Stimulated activated naive CD8-positive, alpha-beta T cell treated with anti-CD3 and anti-CD28 coated beads, Interleukin-15, Interleukin-2, amounts not matched to agents 100 ng/mL and 50 ng/mL, for 24 hours (primary cell): ENCODE measurements at regions not wholly inside any gene's neighbourhood (a gene's known extent, or its start where the extent isn't known, plus 50 kb on each side); places are given as distances from the start of the nearest gene placed in this dataset.

Experiments used
- H3K27ac Mint-ChIP-seq: one replicate; pipeline ENCODE4 v1.8.0; 2021; ENCODE audit warnings: mild to moderate bottlenecking, mixed read lengths
- H3K27me3 Mint-ChIP-seq: one replicate; pipeline ENCODE4 v1.8.0; 2021; ENCODE audit warnings: mixed read lengths
- H3K36me3 Mint-ChIP-seq: one replicate; pipeline ENCODE4 v1.8.0; 2021; ENCODE audit warnings: low read depth, mixed read lengths
- H3K4me1 Mint-ChIP-seq: one replicate; pipeline ENCODE4 v1.8.0; 2021; ENCODE audit warnings: low read depth, mixed read lengths
- H3K4me3 Mint-ChIP-seq: one replicate; pipeline ENCODE4 v1.8.0; 2021; ENCODE audit warnings: mild to moderate bottlenecking, mixed read lengths
- H3K9me3 Mint-ChIP-seq: one replicate; pipeline ENCODE4 v1.8.0; 2021; ENCODE audit warnings: mixed read lengths

DNA sequence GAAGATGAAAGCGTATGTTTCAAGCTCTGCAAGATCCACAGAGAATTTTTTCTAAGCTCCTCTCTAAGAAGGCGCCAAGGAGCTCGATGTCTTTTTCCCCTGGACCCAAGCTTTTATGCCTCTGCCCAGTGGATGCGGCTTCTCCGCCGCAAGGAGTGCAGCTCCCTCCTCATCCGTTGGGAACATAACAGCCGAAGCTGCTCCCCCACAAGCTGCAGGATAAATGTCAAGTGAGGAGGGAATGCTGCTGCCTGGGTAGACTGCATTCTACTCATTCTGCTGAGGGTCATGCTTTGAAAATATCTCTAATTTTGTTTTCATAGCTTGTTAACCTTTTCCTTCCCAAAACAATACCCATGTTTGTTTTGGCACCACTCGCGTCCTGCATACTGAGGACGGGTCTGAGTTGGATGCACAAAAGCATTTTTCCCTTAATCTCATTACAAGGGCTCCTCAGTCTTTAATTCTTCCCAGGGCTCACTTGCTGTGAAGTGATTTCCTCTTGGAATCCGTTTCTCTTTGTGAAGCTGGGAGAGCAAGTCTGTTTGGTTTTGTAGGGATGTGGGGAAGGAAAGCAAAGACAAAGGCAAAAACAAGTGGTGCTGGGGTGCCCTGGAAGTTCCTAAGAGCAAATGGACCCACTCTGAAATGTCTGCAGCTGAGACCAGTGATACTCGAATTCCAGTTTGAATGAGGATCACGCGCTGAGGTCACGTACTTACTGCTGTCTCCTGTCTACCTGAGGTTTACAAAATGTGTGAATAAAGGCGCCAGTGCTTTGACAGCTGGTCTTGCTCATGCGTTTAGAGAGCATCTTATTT is 134.0 kb upstream of the IRF2BP2 start:
- Mint-ChIP-seq H3K36me3 (no peaks in the 10 kb centered on the region), H3K27me3 (no peaks in the 10 kb centered on the region), H3K27ac (no peak overlapping the region), H3K9me3 (no peaks in the 10 kb centered on the region), H3K4me3 (no peak overlapping the region), H3K4me1 (no peaks in the 10 kb centered on the region)

DNA sequence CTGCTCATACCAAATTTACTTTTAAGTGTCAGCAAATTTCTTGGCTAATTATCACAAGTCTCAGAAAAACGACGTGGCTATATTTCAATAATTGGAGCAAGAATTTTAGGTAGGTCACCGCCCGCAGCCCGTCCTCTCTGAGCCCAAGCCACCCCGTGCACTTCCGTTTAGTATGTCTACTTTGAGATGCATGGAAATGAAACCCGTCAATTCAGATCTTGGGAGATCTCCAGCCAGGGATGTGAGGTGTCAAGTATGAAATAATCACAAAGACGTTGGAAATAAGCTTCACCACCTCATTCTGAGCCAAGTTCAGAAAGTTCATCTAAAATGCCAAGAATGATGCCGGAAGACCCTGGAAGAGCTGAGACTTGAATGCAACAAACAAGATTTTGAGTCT is 132.6 kb upstream of the IRF2BP2 start:
- Mint-ChIP-seq H3K9me3 (no peaks in the 10 kb centered on the region), H3K36me3 (no peaks in the 10 kb centered on the region), H3K4me3 (no peak overlapping the region), H3K4me1 (no peaks in the 10 kb centered on the region), H3K27ac (no peak overlapping the region), H3K27me3 (no peaks in the 10 kb centered on the region)

DNA sequence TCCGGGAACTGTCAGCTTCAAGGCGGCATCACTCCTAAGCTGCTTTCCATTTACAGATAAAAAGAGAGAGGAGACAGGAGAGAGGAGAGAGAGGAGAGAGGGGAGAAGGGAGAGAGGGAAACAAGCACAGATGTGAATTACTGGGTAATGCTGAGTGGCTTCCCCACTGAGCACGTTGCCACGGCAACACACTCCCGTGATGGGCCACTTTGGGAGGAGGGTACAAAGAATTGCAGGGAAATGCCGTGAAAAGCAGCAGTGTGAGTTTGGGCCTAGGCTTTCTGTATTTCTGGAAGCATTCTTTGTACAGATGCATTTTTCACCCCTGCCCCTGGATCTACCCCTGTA is 128.0 kb upstream of the IRF2BP2 start:
- Mint-ChIP-seq H3K27me3 (no peaks in the 10 kb centered on the region), H3K27ac (no peak overlapping the region), H3K4me1 (peaks cover 7% of the 10 kb centered on the region), H3K9me3 (no peaks in the 10 kb centered on the region), H3K36me3 (no peaks in the 10 kb centered on the region), H3K4me3 (no peak overlapping the region)

DNA sequence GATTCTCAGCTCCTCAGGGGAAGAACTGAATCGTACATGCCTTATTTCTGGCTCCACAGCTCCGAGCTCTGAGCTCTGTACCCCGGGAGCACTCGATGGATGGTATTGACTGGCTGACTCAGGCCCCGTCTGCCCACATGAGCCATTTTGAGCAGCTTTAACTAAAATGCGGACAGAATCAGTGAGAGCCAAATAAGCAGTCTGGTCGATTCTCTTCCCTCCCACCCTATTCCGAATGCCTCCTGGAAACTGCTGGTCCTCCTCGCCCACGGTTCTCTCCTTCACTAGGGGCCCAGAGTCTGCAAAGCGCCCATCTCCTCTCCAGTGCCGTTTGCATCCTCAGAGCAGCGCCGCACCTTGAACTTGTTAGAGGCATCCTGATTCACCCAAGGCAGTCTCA is 125.9 kb upstream of the IRF2BP2 start:
- Mint-ChIP-seq H3K4me3 (no peak overlapping the region), H3K9me3 (no peaks in the 10 kb centered on the region), H3K27ac (no peak overlapping the region), H3K36me3 (no peaks in the 10 kb centered on the region), H3K4me1 (peaks cover 28% of the 10 kb centered on the region), H3K27me3 (no peaks in the 10 kb centered on the region)

DNA sequence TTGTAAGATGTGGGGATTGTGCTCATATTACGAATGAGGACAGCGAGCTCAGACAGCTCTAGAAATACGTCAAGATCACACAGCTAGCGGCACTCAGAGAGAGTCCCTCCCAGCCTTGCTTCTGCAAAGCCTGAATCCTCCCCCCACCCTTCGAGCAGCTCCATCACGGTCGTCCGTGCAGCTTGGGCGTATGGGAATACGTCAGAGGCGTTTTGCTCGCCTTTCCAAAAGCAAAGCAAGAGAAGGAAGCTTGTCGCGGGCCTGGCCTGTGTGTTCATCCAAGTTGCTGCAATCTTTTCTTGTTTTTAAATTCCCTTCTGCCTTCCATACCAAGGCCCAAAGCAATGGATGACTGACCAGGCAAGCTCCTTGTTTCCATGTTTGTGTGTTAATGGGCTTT is 125.5 kb upstream of the IRF2BP2 start:
- Mint-ChIP-seq H3K36me3 (no peaks in the 10 kb centered on the region), H3K4me1 (peaks cover 32% of the 10 kb centered on the region), H3K9me3 (no peaks in the 10 kb centered on the region), H3K27me3 (no peaks in the 10 kb centered on the region), H3K4me3 (no peak overlapping the region), H3K27ac (no peak overlapping the region)

DNA sequence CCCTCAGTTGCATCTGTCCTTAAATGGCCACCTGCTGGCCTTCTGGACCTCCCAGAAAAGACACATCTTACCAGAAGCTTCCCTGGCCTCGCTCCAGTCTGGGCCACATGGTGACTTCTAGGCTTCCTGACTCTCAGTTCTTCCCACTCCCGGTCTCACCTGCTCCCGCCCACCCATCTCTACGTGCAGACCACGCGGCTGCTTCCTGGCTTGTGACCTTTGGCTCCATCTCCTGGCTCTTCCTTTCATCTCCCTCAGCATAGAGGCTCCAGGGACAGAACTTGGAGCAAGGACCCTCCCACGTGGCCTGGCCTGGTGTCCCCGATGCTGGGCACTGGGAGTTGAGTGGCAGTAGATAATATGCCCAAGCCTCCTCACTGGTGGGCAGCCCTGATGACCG is 124.9 kb upstream of the IRF2BP2 start:
- Mint-ChIP-seq H3K27ac (no peak overlapping the region), H3K4me3 (no peak overlapping the region), H3K36me3 (no peaks in the 10 kb centered on the region), H3K27me3 (no peaks in the 10 kb centered on the region), H3K4me1 (peaks cover 38% of the 10 kb centered on the region), H3K9me3 (no peaks in the 10 kb centered on the region)

DNA sequence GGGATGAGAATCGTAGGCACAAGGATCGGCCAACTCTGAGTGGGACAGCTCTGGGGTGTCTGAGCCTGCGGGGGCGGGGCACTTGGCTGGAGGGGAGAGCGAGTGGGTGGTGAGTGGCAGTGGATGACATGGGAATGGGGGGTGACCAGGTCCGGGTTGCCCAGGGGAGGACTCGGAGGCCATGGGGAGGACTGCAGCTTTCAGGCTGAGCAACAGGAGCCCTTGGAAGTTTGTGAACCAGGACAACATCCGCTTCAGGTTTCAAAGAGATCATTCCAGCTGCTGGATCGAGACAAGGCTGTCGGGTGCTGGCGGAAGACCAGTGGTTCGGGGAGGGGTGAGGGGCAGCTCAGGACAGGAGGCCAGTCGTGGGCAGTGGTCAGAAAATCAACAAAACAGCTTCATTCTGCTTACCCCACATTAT is 124.4 kb upstream of the IRF2BP2 start:
- H3K9me3 Mint-ChIP-seq: no peaks in the 10 kb centered on the region
- H3K27ac Mint-ChIP-seq: no peak overlapping the region
- H3K36me3 Mint-ChIP-seq: no peaks in the 10 kb centered on the region
- no peak overlapping the region for H3K4me3 Mint-ChIP-seq
- H3K4me1 Mint-ChIP-seq: peaks cover 43% of the 10 kb centered on the region
- no peaks in the 10 kb centered on the region for H3K27me3 Mint-ChIP-seq

DNA sequence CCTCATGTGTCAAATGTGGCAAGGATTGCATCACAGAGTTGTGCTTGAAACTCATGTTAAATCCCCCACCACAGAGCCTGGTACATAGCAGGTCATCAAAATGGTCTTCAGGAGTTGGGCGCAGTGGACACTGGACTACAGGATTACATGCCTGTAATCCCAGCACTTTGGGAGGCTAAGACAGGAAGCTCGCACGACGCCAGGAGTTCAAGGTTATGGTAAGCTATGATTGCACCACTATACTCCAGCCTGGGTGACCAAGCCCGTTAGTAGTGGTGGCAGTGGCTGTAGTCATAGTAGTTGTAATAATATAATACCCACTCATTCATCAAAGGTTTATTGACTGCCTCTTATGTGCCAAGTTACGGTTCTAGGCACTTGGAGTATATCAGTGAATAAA is 123.4 kb upstream of the IRF2BP2 start:
- Mint-ChIP-seq H3K9me3 (no peaks in the 10 kb centered on the region), H3K4me1 (peaks cover 51% of the 10 kb centered on the region), H3K27ac (no peak overlapping the region), H3K4me3 (no peak overlapping the region), H3K27me3 (no peaks in the 10 kb centered on the region), H3K36me3 (no peaks in the 10 kb centered on the region)

DNA sequence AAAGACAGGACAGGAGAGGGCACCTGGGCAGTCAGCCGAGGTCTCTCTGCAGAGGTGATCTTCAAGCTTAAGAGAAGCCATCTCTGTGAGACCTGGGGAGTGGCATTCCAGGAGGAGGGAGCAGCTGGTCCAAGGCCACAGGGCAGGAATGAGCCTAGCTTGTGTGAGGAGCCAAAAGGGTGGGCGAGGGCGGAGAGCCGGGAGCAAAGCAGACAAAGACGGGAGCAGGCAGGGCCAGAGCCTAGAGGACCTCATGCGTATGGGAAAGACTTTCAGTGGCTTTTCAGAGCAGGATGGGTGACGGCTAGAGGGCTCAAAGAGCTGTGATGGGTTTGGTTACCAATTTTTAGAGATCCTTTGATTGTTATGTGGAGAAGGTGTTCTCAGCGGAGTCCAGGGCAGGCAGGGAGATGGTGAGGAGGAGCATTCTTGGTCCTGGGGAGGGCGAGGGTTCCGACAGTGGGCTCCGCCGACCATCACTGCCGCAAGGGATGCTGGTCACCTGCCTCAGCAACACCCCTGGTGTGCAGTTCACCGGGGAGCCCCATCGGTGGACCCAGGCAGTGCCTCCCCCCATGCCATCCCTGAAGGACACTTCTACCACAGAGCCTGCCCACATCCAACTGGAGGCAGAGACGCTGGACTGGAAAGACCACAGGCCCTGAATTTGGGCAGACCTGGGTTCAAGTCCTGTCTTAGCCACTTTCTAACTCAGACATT is 122.9 kb upstream of the IRF2BP2 start:
- no peaks in the 10 kb centered on the region for H3K9me3 Mint-ChIP-seq
- no peak overlapping the region for H3K4me3 Mint-ChIP-seq
- H3K27ac Mint-ChIP-seq: peak overlapping the region; percentile 24
- H3K4me1 Mint-ChIP-seq: peaks cover 57% of the 10 kb centered on the region
- H3K36me3 Mint-ChIP-seq: no peaks in the 10 kb centered on the region
- H3K27me3 Mint-ChIP-seq: no peaks in the 10 kb centered on the region

DNA sequence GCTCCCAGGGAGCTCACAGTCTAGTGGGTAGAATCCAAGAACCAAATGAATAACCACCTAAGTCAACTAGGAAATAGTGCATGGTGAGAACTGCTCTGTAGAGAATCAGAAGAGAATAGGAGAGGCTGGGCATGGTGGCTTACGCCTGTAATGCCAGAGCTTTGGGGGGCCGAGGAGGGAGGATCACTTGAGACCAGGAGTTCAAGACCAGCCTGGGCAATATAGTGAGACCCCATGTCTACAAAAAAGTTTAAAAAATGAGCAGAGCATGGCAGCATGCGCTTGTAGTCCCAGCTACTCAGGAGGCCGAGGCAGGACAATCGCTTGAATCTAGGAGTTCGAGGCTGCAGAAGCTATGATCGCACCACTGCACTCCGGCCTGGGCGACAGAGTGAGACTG is 122.3 kb upstream of the IRF2BP2 start:
- no peaks in the 10 kb centered on the region for H3K9me3 Mint-ChIP-seq
- H3K4me1 Mint-ChIP-seq: peaks cover 63% of the 10 kb centered on the region
- peak overlapping the region; percentile 98 for H3K27ac Mint-ChIP-seq
- H3K36me3 Mint-ChIP-seq: no peaks in the 10 kb centered on the region
- no peak overlapping the region for H3K4me3 Mint-ChIP-seq
- H3K27me3 Mint-ChIP-seq: no peaks in the 10 kb centered on the region

DNA sequence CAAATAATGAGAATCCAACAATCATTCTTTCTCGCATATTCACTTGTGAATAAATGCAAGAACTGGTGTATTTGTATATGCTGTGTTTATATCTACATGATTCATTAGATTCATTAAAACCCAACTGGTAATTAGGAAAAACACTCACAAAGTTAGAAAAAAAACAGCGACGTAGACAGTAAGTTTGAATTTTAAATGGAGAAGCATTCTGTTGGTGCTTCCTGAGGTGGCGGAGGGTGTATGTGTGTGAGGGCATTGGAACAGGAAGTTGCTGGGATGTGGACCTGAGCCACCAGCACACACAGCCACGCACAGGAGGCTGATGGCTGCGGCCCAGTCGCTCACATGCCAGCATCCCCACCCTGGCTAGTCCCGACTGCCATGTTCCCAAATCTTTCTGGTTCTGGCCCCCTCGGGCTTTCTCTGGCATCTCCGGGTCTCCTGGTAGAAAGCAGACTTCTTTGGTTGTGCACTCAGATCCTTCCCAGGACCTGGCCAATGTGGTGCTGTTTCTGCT is 121.6 kb upstream of the IRF2BP2 start:
- H3K27me3 Mint-ChIP-seq: no peaks in the 10 kb centered on the region
- peak overlapping the region; percentile 34 for H3K4me3 Mint-ChIP-seq
- peaks cover 69% of the 10 kb centered on the region for H3K4me1 Mint-ChIP-seq

DNA sequence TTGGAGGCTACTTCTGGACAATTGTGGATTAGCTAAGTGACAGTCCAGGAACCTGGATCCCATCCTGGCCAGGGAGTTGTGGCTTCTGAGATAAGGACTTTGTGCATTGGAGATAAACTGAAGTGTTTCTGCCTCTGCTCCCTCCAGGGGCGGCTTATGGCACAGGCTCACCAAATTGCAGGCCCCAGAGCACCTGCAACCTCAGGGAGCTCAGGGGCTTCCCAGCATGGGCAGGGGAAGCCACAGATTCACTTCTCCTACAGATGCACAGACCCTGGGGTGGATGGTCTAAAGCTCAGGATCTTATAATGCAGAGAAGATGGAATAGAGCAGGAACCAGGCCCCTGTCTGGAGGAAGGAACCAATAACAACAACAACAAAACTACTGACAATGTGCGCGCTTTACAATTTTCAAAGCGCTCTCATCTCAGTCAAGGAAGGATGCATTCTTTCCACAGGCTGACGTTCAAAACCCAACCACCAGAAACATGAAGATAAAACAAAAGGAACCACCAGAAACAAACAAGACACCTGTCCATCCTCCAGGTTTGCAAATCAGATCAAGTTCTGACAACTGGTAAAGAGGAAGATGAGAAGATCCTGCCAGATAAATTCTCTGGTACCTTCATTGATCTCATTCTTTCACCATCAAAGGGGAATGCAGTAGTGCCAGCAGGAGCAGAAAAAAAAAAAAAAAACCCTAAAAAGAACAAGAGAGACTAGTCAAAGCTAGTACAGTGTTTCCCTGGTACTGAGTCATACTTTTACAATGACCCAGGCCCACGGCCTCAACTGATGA is 121.0 kb upstream of the IRF2BP2 start:
- Mint-ChIP-seq H3K36me3 (no peaks in the 10 kb centered on the region), H3K27me3 (no peaks in the 10 kb centered on the region), H3K9me3 (no peaks in the 10 kb centered on the region), H3K4me3 (peak overlapping the region; percentile 34), H3K27ac (peak overlapping the region; percentile 98), H3K4me1 (peaks cover 75% of the 10 kb centered on the region)

More for the DNA sequence above, 121.6 kb upstream of the IRF2BP2 start:
- Mint-ChIP-seq H3K9me3 (no peaks in the 10 kb centered on the region), H3K36me3 (no peaks in the 10 kb centered on the region), H3K27ac (peak overlapping the region; percentile 98)

DNA sequence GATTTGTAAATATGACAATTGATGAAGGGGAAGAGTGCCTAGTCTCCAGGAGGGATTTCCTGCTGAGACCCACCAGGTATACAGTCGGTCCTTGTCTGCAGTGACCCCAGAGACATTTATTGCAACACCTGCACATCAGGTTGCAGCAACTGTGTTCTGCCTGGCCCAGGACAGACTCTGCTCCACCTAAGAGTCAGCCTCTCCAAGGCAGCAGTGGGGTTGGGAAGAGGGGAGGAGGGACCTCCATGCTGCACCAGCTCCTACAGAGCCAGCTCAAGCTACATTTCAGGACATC is 120.4 kb upstream of the IRF2BP2 start:
- no peaks in the 10 kb centered on the region for H3K27me3 Mint-ChIP-seq
- H3K4me3 Mint-ChIP-seq: peak overlapping the region; percentile 34
- H3K4me1 Mint-ChIP-seq: peaks cover 81% of the 10 kb centered on the region
- no peaks in the 10 kb centered on the region for H3K36me3 Mint-ChIP-seq
- no peaks in the 10 kb centered on the region for H3K9me3 Mint-ChIP-seq
- H3K27ac Mint-ChIP-seq: peak overlapping the region; percentile 98

DNA sequence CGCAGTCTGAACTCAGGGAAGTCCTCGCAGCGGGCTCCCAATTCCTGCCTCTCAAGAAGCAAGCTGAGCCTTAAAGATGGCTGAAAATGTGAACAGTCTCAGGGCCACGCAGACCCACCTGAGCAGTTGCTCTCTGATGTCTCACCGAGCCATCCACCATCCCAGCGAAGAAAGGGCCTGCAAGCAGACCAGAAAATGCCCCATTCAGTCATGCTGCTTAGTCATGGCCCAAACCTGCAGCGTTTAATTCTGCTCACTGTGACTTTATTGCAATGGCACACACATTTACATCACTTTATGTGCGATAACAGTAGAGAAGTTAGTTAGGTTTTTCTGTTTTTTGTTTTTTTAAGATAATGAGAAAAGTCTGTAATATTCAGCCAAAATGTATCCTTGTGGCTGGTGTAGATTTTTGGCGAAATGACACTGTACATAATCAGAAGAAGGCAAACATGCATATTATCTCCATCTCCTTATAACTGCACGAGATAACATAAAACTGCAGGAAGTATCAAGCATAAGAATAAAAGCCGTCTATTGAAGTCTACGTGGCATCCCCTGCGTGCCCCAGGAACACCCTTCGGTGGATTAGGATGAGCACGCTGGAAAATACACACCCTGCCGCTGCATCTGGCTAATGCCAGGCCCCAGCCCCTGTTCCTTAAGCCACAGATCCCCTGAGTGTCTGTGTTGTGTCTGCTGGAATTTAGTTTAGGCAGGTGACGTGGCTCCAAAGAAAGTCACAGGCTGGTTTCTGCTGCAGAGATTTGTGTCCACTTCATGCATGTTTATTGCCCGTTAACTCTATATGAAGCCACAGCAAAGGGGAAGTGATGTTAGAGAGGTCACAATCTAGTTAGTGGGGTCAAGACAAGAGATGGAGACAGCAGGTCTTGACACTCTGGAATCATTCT is 119.8 kb upstream of the IRF2BP2 start:
- Mint-ChIP-seq H3K27ac (peak overlapping the region; percentile 98), H3K36me3 (no peaks in the 10 kb centered on the region), H3K4me1 (peaks cover 84% of the 10 kb centered on the region), H3K4me3 (no peak overlapping the region), H3K27me3 (no peaks in the 10 kb centered on the region), H3K9me3 (no peaks in the 10 kb centered on the region)
